GM12865 (cell line): ENCODE measurements at regions not wholly inside any gene's neighbourhood (a gene's known extent, or its start where the extent isn't known, plus 50 kb on each side); places are given as distances from the start of the nearest gene placed in this dataset.
"Not testable (repeated sequence)": the region's sequence is repeated elsewhere in the genome, so short reads cannot be mapped to it uniquely, and the experiment has no call there.

ENCODE experiments used
- DNase-seq: peaks from one replicate; pipeline ENCODE4 v3.0.0; 2010; ENCODE audit warnings: low read depth
- H3K4me3 ChIP-seq: 2 replicates; pipeline ENCODE4 v1.5.1; 2011; ENCODE audit warnings: mild to moderate bottlenecking, low read depth, low read length, control low read depth
- TF ChIP-seq, protein P1 (sequence below): IDR thresholded peaks from 2 replicates; pipeline ENCODE4 v1.5.1; 2011; ENCODE audit warnings: low read length, control low read depth, low read depth, inconsistent platforms; ENCODE audit not compliant: insufficient read depth; ENCODE audit errors: missing control alignments

DNA sequence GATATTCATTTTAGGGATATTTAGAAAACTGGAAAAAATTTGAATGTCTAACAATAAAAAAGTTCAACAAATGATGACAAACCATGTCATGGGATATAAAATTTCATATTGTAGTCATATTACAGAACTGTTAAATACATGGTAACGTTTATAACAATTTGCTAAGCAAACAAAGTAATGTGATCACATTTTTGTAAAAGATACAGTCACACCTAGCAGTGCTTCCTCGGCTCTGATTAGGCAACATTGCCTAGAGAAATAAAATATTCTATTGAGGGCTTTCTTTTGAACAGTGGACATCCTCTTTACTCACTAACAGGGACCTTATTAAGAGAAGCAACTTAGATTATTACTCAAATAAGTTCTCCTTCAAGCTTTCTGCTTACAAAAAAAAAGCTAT lies 605.5 kb downstream of the GATA3 start:
- TF ChIP-seq, protein P1, sequence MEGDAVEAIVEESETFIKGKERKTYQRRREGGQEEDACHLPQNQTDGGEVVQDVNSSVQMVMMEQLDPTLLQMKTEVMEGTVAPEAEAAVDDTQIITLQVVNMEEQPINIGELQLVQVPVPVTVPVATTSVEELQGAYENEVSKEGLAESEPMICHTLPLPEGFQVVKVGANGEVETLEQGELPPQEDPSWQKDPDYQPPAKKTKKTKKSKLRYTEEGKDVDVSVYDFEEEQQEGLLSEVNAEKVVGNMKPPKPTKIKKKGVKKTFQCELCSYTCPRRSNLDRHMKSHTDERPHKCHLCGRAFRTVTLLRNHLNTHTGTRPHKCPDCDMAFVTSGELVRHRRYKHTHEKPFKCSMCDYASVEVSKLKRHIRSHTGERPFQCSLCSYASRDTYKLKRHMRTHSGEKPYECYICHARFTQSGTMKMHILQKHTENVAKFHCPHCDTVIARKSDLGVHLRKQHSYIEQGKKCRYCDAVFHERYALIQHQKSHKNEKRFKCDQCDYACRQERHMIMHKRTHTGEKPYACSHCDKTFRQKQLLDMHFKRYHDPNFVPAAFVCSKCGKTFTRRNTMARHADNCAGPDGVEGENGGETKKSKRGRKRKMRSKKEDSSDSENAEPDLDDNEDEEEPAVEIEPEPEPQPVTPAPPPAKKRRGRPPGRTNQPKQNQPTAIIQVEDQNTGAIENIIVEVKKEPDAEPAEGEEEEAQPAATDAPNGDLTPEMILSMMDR = no peak
- H3K4me3 ChIP-seq = no peak overlapping the region
- no peak for DNase-seq

DNA sequence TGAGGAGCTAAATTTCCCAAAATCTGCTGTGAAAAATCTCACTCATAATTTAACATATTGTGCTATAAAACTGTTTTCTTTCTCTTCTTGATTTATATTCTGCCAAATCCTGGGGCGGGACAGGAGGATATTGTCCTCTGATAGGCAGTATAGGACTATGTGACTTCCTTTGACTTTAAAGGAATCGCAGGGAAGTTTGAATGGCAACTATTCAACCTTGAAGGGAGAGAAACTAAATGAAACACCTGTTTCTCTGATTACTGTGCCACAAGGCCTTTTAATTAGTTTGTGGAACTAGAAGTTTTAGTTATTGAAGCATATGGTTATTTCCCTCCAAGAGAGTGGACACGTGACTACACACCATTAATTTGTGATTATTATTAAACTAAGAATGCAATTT lies 607.4 kb downstream of the GATA3 start:
- no peak for DNase-seq
- TF ChIP-seq, protein P1 = no peak
- no peak overlapping the region for H3K4me3 ChIP-seq

DNA sequence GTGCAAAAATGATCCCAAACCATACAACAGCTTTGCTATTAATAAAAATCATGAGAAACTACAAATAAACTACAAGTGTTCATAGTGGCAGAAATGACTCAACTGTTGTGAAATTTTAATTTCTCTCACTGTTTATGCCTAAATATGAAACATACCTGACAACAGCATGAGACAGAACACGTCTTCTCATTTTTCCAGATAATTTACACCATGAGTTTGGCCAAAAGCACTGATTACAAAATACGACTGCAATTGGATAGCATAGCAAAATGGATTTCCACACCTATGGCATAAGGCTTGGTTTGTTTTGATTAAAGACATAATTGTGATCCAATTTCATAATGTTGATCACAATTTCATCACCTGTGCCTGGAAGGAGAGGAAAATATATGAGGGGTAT lies 608.6 kb downstream of the GATA3 start:
- H3K4me3 ChIP-seq = no peak overlapping the region
- no peak for DNase-seq
- TF ChIP-seq, protein P1 = no peak

DNA sequence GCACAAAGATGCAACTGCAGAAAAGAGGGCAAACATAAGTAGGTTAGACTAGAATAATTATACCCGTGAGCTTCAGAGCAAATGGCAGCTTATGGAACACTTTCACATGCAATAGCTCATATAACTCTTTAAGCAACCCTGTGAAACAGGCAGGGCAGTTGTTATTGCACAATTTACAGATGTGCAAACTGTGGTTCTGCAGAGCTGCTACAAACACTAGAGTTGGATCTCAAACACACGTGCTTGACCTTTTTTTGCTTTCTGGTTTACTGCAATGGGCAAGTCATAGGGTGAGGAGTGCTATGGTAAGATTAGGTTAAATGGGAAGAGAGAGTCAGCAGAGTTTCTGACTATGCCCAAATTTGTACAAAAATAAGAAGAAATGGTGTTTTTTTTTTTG lies 610.8 kb downstream of the GATA3 start:
- TF ChIP-seq, protein P1 = no peak
- no peak overlapping the region for H3K4me3 ChIP-seq
- no peak for DNase-seq

DNA sequence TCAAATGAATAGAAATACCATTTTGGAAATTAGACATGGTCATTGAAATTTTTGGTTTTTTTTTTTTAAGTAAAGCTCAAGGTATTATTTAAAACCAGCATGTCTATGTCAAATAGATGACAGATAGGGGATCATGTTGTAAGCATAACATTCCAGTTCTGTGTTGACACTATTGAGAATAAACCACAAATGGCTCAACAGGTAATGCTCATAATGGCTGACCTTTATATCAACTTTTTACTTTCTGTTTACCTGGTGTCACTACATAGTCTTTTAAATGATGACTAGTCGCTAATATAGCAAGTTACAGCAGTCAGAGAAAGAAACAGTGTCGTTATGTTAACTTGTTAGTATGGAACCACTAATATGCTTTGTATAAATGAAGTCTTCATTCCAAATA lies 616.0 kb downstream of the GATA3 start:
- H3K4me3 ChIP-seq = no peak overlapping the region
- DNase-seq = no peak
- TF ChIP-seq, protein P1 = no peak

DNA sequence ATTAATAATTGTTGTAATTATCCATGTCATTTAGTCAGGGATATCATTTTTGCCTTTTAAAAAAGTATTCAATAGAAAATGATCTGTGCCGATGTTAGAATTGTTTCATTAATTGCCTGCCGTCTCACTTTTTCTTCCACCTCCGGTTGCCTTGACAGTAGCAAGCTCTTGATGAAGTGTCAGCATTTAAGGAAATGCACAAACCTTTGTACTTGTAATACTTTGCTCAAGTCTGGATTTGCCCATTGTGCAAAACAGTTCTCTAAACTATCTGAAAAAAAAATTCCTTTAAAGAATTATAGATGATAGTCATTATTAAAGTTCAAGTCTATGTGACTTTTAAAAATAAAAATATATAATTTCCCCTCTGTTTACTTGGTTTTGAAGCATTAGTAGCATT lies 619.7 kb downstream of the GATA3 start:
- DNase-seq = no peak
- TF ChIP-seq, protein P1 = no peak
- no peak overlapping the region for H3K4me3 ChIP-seq

DNA sequence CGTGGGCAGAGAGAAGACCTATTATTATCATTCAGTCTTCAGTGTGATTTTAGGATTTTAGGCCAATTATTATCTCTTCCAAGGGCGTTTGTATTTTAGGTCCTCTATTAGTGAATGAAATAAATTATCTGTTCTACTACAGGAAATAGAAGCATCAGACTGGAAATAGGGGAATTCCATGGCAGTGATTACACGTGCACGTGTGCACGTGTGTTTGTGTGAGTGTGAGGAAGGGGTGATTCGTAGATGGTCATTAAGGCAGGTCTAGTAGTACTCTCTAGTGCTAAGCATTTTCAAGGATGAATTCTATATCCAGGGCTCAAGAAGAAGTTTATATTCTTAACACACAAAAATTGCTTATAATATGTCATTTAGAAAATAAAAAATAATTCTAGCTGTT lies 623.2 kb downstream of the GATA3 start:
- TF ChIP-seq, protein P1 = no peak

DNA sequence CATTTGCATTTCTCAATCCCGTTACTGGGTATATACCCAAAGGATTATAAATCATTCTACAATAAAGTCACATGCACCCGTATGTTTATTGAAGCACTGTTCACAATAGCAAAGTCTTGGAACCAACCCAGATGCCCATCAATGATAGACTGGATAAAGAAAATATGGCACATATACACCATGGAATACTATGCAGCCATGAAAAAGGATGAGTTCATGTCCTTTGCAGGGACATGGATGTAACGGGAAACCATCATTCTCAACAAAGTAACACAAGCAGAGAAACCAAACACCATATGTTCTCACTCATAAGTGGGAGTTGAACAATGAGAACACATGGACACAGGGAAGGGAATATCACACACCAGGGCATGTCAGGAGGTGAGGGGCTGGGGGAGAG lies 630.4 kb downstream of the GATA3 start:
- H3K4me3 ChIP-seq, DNase-seq: not testable (repeated sequence)

More for the DNA sequence above, 623.2 kb downstream of the GATA3 start:
- DNase-seq = no peak
- H3K4me3 ChIP-seq = no peak overlapping the region
